KMS-11 (cell line): ENCODE measurements at regions not wholly inside any gene's neighbourhood (a gene's known extent, or its start where the extent isn't known, plus 50 kb on each side); places are given as distances from the start of the nearest gene placed in this dataset.

Experiments
- H2AFZ ChIP-seq: fragments of 200-600 bp; sonication (generic); 2 replicates; pipeline ENCODE4 v1.6.1; 2016; ENCODE audit warnings: antibody characterized with exemption, mixed run types, low read depth
- H3K27ac ChIP-seq: fragments of 200-600 bp; sonication (generic); 2 replicates; pipeline ENCODE4 v1.6.1; 2016; ENCODE audit warnings: mild to moderate bottlenecking, mixed run types
- H3K27me3 ChIP-seq: fragments of 200-600 bp; sonication (generic); 2 replicates; pipeline ENCODE4 v1.6.1; 2017; ENCODE audit warnings: mild to moderate bottlenecking, low read depth, mixed run types, moderate library complexity; ENCODE audit not compliant: insufficient read depth
- H3K36me3 ChIP-seq: fragments of 200-600 bp; sonication (generic); 2 replicates; pipeline ENCODE4 v1.6.1; 2017; ENCODE audit warnings: mild to moderate bottlenecking, mixed run types; ENCODE audit not compliant: insufficient read depth
- H3K4me1 ChIP-seq: fragments of 200-600 bp; sonication (generic); 2 replicates; pipeline ENCODE4 v1.6.1; 2016; ENCODE audit warnings: mild to moderate bottlenecking, low read depth, mixed run types; ENCODE audit not compliant: poor library complexity, severe bottlenecking
- H3K4me2 ChIP-seq: fragments of 200-600 bp; sonication (generic); 2 replicates; pipeline ENCODE4 v1.7.0; 2016; ENCODE audit warnings: mild to moderate bottlenecking, mixed run types
- H3K4me3 ChIP-seq: fragments of 200-600 bp; sonication (generic); IDR thresholded peaks from 2 replicates; pipeline ENCODE4 v1.6.1; 2017; ENCODE audit warnings: low read depth, low read length, mixed read lengths; ENCODE audit not compliant: insufficient read depth
- H3K79me2 ChIP-seq: fragments of 200-600 bp; sonication (generic); 2 replicates; pipeline ENCODE4 v1.6.1; 2016; ENCODE audit warnings: low read depth, mixed run types; ENCODE audit not compliant: insufficient read depth
- H3K9ac ChIP-seq: fragments of 200-600 bp; sonication (generic); 2 replicates; pipeline ENCODE4 v1.6.1; 2016; ENCODE audit warnings: mild to moderate bottlenecking, mixed run types
- H4K20me1 ChIP-seq: fragments of 200-600 bp; sonication (generic); 2 replicates; pipeline ENCODE4 v1.6.1; 2016; ENCODE audit warnings: mild to moderate bottlenecking, mixed run types; ENCODE audit not compliant: insufficient read depth
- CTCF ChIP-seq: fragments of 200-600 bp; sonication (generic); conservative IDR thresholded peaks from 2 replicates; pipeline ENCODE4 v1.6.1; 2017; ENCODE audit warnings: low read depth, mild to moderate bottlenecking, antibody characterized with exemption, low read length, moderate library complexity, mixed read lengths

- H3K27me3 ChIP-seq, result no peaks in the 10 kb centered on the region
- no peak for TF ChIP-seq CTCF
- H3K4me2 ChIP-seq, result no peak overlapping the region
- no peak overlapping the region for H3K9ac ChIP-seq
- H3K27ac ChIP-seq, result no peak overlapping the region
- H3K4me3 ChIP-seq, result no peak overlapping the region
- H2AFZ ChIP-seq, result no peak overlapping the region
- no peaks in the 10 kb centered on the region for H3K4me1 ChIP-seq
- no peaks in the 10 kb centered on the region for H4K20me1 ChIP-seq
- no peaks in the 10 kb centered on the region for H3K36me3 ChIP-seq
- H3K79me2 ChIP-seq, result no peaks in the 10 kb centered on the region
These were observed 231.1 kb upstream of the CENPE start for GRCh38 chr4:103429283-103429682.

- H3K27ac ChIP-seq, result no peak overlapping the region
- TF ChIP-seq CTCF, result no peak
- H3K27me3 ChIP-seq, result no peaks in the 10 kb centered on the region
- no peak overlapping the region for H3K9ac ChIP-seq
- no peaks in the 10 kb centered on the region for H3K4me1 ChIP-seq
- no peak overlapping the region for H3K4me3 ChIP-seq
- no peak overlapping the region for H2AFZ ChIP-seq
- H3K36me3 ChIP-seq, result no peaks in the 10 kb centered on the region
- H3K4me2 ChIP-seq, result no peak overlapping the region
- H3K79me2 ChIP-seq, result no peaks in the 10 kb centered on the region
- H4K20me1 ChIP-seq, result no peaks in the 10 kb centered on the region
These were observed 227.3 kb upstream of the CENPE start for GRCh38 chr4:103425406-103425805.

- no peak overlapping the region for H3K9ac ChIP-seq
- H3K27ac ChIP-seq, result no peak overlapping the region
- H3K4me1 ChIP-seq, result no peaks in the 10 kb centered on the region
- H3K79me2 ChIP-seq, result no peaks in the 10 kb centered on the region
- H3K4me2 ChIP-seq, result no peak overlapping the region
- H2AFZ ChIP-seq, result no peak overlapping the region
- no peaks in the 10 kb centered on the region for H3K27me3 ChIP-seq
- TF ChIP-seq CTCF, result no peak
- no peaks in the 10 kb centered on the region for H4K20me1 ChIP-seq
- H3K4me3 ChIP-seq, result no peak overlapping the region
- no peaks in the 10 kb centered on the region for H3K36me3 ChIP-seq
These were observed 226.7 kb upstream of the CENPE start for GRCh38 chr4:103424853-103425252.

- no peaks in the 10 kb centered on the region for H4K20me1 ChIP-seq
- no peaks in the 10 kb centered on the region for H3K27me3 ChIP-seq
- no peaks in the 10 kb centered on the region for H3K79me2 ChIP-seq
- no peak overlapping the region for H3K27ac ChIP-seq
- H3K36me3 ChIP-seq, result no peaks in the 10 kb centered on the region
- H3K9ac ChIP-seq, result no peak overlapping the region
- no peak overlapping the region for H2AFZ ChIP-seq
- TF ChIP-seq CTCF, result no peak
- H3K4me1 ChIP-seq, result no peaks in the 10 kb centered on the region
- no peak overlapping the region for H3K4me2 ChIP-seq
- H3K4me3 ChIP-seq, result no peak overlapping the region
These were observed 225.1 kb upstream of the CENPE start for GRCh38 chr4:103423261-103423660.
